Loucy (cell line): ENCODE measurements at regions not wholly inside any gene's neighbourhood (a gene's known extent, or its start where the extent isn't known, plus 50 kb on each side); places are given as distances from the start of the nearest gene placed in this dataset.

Experiments used
- H2AFZ ChIP-seq: fragments of 200-600 bp; sonication (generic); 2 replicates; pipeline ENCODE4 v1.6.0; 2016; ENCODE audit warnings: antibody characterized with exemption, mild to moderate bottlenecking, low read length, moderate library complexity
- H3F3A ChIP-seq: fragments of 200-600 bp; 2 replicates; pipeline ENCODE4 v1.6.0; 2016; ENCODE audit warnings: antibody characterized with exemption, low read depth, mild to moderate bottlenecking
- H3K27me3 ChIP-seq: fragments of 200-600 bp; sonication (generic); 2 replicates; pipeline ENCODE4 v1.6.1; 2014; ENCODE audit warnings: low read length, mild to moderate bottlenecking; ENCODE audit not compliant: insufficient read depth, poor library complexity, severe bottlenecking
- H3K36me3 ChIP-seq: fragments of 200-600 bp; sonication (generic); 2 replicates; pipeline ENCODE4 v1.6.1; 2016; ENCODE audit warnings: low read length; ENCODE audit not compliant: insufficient read depth
- H3K4me1 ChIP-seq: fragments of 200-600 bp; sonication (generic); 2 replicates; pipeline ENCODE4 v1.5.1; 2014; ENCODE audit warnings: low read length, mild to moderate bottlenecking; ENCODE audit not compliant: insufficient read depth, poor library complexity, severe bottlenecking
- H3K4me2 ChIP-seq: fragments of 200-600 bp; sonication (generic); 2 replicates; pipeline ENCODE4 v1.6.0; 2014; ENCODE audit warnings: antibody characterized with exemption, low read length, low read depth, mild to moderate bottlenecking; ENCODE audit not compliant: poor library complexity, severe bottlenecking
- H3K4me3 ChIP-seq: fragments of 200-600 bp; sonication (generic); 2 replicates; pipeline ENCODE4 v1.5.1; 2014; ENCODE audit warnings: low read length, mild to moderate bottlenecking, mixed read lengths; ENCODE audit not compliant: poor library complexity, severe bottlenecking
- H3K79me2 ChIP-seq: fragments of 200-600 bp; sonication (generic); 2 replicates; pipeline ENCODE4 v1.6.1; 2014; ENCODE audit warnings: low read length; ENCODE audit not compliant: insufficient read depth
- H3K9ac ChIP-seq: fragments of 200-600 bp; sonication (generic); 2 replicates; pipeline ENCODE4 v1.6.0; 2014; ENCODE audit warnings: mild to moderate bottlenecking, low read depth, low read length, moderate library complexity; ENCODE audit not compliant: poor library complexity, severe bottlenecking
- H3K9me2 ChIP-seq: fragments of 200-600 bp; sonication (generic); replicated peaks from 2 replicates; pipeline ENCODE4 v1.6.1; 2016; ENCODE audit warnings: low read depth, low read length, mixed read lengths
- H3K9me3 ChIP-seq: fragments of 200-600 bp; sonication (generic); 2 replicates; pipeline ENCODE4 v1.6.1; 2014; ENCODE audit warnings: mild to moderate bottlenecking, antibody characterized with exemption, low read length, low read depth; ENCODE audit not compliant: insufficient read depth
- H4K20me1 ChIP-seq: fragments of 200-600 bp; sonication (generic); 2 replicates; pipeline ENCODE4 v1.6.0; 2014; ENCODE audit warnings: antibody characterized with exemption, low read length, mild to moderate bottlenecking; ENCODE audit not compliant: insufficient read depth, poor library complexity, severe bottlenecking
- CTCF ChIP-seq: fragments of 200-600 bp; sonication (generic); conservative IDR thresholded peaks from 2 replicates; pipeline ENCODE4 v1.5.1; 2014; ENCODE audit warnings: mild to moderate bottlenecking, antibody characterized with exemption, low read length
- EZH2phosphoT487 ChIP-seq: fragments of 200-600 bp; IDR thresholded peaks from 2 replicates; pipeline ENCODE4 v1.6.1; 2018; ENCODE audit warnings: antibody characterized with exemption, mild to moderate bottlenecking, moderate library complexity, borderline replicate concordance

DNA sequence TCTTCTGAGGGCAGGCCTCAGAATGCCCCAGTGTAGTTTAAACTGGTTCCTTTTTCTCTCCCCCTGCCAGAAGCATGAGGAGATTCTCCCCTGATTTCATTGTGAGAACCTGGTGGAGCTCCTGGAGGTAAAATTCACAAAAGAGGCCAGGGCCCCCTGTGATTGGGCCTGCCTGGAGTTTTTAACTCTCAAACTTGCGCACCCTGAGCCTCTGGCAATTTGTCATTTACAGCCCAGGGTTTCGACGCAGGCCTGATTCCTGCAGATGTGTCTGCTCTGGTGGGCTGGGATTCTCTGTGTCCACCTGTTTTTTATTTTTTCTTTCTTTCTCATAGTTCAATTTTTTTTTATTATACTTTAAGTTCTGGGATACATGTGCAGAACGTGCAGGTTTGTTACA is 157.9 kb downstream of the ASB1 start:
- no peak for TF ChIP-seq CTCF
- TF ChIP-seq EZH2phosphoT487: no peak
- Histone ChIP-seq H3K9me2 (no peaks in the 10 kb centered on the region), H3K4me3 (no peak overlapping the region), H3K9ac (no peak overlapping the region), H3K4me1 (no peaks in the 10 kb centered on the region), H3K27me3 (no peaks in the 10 kb centered on the region), H3K9me3 (no peaks in the 10 kb centered on the region; the same call in 1 of the 2 replicates), H3F3A (no peaks in the 10 kb centered on the region), H4K20me1 (no peaks in the 10 kb centered on the region), H3K4me2 (no peak overlapping the region), H3K36me3 (no peaks in the 10 kb centered on the region), H3K79me2 (no peaks in the 10 kb centered on the region), H2AFZ (no peak overlapping the region)

DNA sequence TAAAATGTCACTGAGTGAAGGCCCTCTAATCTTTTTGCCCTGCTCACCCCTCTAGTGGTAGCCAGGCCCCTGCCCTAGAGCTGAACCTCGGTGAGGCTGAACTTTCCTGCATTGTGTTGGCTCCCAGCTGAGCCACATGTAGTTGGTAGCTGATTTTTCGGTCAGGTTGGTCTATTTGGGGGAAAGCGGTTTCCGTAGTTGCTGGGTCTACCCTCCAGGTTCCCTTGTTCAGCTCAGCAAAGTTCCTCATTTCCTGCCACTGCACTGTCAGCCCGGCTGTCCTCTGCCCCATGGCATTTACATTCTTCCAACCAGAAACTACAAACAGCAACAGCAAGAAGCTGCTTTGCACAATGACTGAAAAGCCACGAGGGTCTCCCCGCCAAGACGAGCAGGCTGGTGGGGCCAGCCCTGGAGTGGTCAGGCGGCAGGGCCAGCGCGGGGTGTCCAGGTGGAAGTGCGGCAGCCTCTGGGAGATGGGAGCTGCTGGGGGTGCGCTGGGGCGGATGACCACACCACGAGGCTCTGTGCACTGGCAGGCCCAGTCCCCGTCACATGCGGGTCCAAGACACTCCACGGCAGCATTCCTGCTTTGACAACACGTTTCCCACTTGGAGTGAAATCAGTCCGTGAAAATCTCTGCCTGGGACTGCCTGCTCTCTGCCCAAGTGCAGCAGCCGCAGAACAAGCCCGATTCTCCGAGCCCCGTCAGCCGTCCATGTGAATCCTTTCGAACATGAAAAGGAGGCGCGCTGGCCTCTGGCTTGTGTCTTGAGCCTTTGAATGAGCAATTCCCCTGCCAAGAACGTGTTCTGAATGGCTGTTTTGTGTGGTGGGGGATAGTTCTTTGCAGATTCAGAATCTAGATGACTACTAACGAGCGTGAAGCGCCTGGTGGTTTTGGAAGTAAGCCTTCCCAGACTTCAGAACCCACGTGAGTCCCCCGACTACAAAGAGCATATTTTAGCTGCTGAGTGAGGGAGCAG is 159.4 kb downstream of the ASB1 start:
- H3K4me1 ChIP-seq: no peaks in the 10 kb centered on the region
- no peaks in the 10 kb centered on the region for H3K27me3 ChIP-seq
- H3K36me3 ChIP-seq: no peaks in the 10 kb centered on the region
- no peaks in the 10 kb centered on the region; the same call in 1 of the 2 replicates for H3K9me3 ChIP-seq
- H4K20me1 ChIP-seq: no peaks in the 10 kb centered on the region
- no peaks in the 10 kb centered on the region for H3K79me2 ChIP-seq
- no peaks in the 10 kb centered on the region for H3F3A ChIP-seq
- H3K4me2 ChIP-seq: no peak overlapping the region
- TF ChIP-seq CTCF (no peak), EZH2phosphoT487 (no peak)
- no peak overlapping the region for H3K4me3 ChIP-seq
- H3K9ac ChIP-seq: no peak overlapping the region
- no peaks in the 10 kb centered on the region for H3K9me2 ChIP-seq
- no peak overlapping the region for H2AFZ ChIP-seq

DNA sequence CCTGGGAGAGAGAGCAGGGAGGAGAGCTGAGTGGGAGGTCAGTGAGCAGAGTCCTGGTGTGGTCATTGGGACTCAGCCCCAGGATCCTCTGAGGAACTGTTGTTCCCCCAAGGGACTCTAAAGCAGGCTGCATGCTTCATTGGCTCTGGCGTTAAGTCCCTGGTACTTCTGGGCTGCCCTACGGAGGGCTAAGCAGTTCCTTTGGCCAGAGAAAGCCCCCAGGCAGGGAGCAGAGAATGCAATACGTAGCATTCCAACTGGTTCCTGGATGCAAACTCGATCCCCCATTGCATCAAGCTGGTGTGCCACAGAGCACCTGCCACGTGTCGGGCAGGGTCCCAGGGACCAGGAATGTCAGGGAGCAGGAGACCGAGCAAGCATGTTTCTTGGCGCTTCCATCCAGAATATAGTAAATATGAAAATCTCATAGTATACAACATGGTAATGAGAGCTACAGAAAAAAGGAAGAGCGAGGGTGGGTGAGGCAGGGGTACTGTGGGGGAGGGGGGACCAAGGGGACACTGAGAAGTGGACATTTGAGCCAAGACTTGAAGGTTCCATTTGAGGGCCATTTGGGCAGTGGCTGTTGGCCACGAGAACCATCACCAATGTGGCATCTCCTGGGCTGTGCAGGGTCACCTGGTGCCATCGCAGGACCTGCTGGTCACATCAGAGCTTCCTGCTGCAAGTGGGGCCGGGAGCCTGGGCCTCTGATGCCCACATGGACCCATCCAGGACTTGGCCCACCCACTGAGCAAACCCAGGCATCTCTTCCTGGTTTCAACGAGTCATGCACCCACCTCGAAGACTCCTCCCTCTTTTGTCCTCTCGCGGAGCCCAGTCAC is 160.4 kb downstream of the ASB1 start:
- no peaks in the 10 kb centered on the region for H3K36me3 ChIP-seq
- TF ChIP-seq EZH2phosphoT487: no peak
- TF ChIP-seq CTCF: no peak
- H4K20me1 ChIP-seq: no peaks in the 10 kb centered on the region

More for the DNA sequence above, 160.4 kb downstream of the ASB1 start:
- Histone ChIP-seq H2AFZ (no peak overlapping the region), H3K9ac (no peak overlapping the region), H3K9me2 (no peaks in the 10 kb centered on the region), H3K27me3 (no peaks in the 10 kb centered on the region), H3K4me3 (no peak overlapping the region), H3K79me2 (no peaks in the 10 kb centered on the region), H3K9me3 (no peaks in the 10 kb centered on the region; the same call in 1 of the 2 replicates), H3K4me1 (no peaks in the 10 kb centered on the region), H3F3A (no peaks in the 10 kb centered on the region), H3K4me2 (no peak overlapping the region)
